NCI-H2029 (cell line): ENCODE measurements at regions not wholly inside any gene's neighbourhood (a gene's known extent, or its start where the extent isn't known, plus 50 kb on each side); places are given as distances from the start of the nearest gene placed in this dataset.

Experiments
- DNase-seq: peaks from one replicate; lab custom pipeline; 2025; lab: John Stamatoyannopoulos, UW

DNA sequence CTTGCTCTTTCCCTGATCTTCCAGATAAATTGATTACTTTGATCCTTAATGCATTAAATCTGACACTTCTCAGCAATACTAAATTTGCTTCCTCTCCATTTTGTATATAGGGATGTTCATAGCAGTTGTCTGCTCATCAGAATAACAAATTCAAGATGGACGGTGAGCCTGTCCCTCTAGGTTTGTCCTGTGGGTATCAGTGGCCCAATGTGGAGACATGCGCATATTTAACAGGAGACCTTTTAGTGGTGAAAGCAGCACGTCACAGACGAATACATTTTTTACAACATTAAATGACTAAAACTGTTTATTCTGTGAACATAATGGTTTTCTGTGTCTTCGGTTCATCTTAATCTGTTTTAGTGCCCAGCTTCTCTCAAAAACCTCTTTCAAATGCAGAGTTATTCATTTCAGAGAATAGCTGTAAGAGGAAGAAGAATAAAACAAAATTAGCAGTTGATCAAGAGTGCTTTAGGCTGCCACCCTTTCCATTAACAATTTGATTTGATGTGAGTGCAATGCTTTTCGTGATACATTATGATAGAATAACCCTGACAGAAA is 1970.4 kb upstream of the WWC1 start:
- no peak for DNase-seq

DNA sequence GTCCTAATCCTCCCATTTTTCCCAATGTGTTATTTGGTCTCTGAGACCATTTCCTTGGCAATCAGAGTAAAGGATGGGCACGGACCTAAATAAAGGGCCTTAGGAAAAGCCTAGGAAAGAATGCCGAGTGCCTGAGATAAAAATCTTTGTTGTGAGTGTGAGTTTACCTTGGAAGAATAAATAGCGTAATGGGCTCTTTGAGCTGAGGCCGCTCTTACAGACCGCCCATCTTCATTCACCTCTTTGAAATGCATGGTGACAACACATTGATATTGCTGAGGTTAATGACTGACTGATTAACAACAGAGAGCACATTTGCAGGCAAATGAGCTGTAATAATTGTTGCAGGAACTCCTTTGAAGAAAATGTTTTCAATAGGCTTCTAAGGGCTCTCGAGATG is 1967.1 kb upstream of the WWC1 start:
- no peak for DNase-seq

DNA sequence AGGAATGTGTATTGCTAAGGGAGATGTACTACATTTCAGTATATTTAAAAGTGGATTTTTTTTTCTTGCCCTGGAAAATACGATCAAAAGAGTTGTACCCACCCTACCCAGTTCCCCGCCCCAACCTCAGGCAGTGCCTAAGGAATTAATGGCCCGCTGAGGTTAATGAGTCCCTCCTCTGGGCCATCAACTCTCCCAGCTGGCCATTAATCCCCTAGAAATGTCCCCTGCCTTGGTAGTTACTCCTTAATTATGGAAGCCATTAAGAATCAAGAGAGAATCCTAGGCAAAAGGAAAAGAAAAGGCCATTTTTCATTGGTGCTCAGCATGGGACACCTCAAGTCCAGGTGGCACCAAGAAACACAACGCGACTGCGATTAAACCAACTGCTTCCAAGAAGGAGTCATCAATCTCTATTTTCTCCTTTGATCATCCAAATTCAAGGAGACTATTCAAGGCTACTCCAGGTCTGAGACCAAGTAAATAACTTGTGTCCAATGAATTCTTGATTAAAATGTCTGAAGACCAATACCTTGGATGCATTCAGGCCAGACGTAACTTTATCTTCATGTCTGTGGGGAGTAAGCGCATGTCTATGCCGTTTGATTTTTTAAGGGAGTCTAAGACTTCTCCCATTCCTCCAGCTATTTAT is 1962.2 kb upstream of the WWC1 start:
- DNase-seq = no peak

DNA sequence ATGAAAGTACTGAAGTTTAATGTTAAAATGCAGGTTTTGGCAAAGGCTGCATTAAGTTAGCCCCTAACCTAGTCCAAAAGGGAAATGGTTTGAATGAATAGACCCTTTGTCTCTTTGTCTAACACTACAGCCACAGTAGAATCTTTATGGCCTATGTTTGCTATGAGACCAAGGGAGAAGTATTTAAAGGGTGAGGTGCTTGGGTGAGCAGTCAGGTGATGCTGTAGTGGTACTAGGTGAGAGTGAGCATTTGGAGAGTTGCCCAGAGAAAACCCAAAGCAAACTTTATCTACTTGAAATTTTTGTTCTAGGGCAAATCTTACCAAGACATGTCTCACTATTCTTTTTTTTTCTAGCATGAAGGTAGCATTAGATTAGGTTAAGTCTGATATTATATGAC is 1961.4 kb upstream of the WWC1 start:
- DNase-seq = no peak

DNA sequence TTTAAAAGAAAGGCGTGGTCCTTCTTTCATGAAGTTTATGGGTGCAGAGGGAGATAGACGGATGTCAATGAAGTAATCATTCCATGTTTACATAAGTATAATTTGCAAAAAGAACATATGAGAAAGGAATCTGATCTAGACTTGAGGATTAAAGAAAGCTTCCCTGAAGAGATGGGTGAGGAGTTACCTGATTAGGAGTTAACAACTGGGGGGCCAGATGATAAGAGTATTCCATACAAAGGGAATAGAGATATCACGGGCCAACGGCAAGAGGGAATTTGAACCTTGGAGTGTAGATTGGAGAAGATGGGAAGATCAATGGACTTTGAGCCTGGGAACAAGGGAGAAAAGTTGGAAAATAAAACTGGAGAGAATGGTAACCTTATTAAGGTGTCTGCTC is 1959.9 kb upstream of the WWC1 start:
- no peak for DNase-seq

DNA sequence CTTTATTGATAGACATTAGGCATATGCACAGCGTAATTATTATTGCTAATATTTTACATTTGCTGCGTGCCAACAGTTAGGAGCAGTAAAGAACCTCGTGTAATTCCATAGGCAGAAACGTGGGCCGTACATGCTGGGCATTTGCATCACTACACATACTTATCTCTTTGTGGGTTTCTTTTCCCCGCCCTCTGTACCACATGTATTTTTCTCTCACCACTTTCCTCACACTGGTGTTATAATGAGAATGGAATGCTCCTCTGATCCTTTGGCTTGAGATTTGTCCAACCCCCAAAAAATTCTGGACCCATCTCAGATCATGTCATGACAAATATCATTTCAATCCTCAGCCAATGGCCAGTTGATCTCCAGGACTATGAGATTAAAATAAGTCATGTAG is 1952.6 kb upstream of the WWC1 start:
- no peak for DNase-seq

DNA sequence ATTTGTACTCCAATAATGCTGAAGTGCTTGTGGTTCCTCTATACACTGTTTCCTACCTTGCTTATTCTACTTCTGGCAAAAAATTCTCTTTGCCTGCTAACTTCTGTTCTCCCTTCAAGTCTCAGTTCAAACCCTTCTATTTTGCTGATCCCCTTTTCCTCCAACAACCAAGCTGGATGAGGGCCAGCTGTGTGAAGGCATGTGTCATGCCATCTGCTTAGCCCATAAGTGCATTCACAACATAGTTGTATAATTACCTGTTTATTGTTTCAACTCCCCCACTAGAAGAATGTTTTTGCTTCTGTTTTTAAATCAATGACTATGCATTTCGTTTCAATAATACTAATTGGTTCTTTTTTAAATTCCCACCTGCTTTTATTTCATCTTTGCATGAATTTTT is 1951.4 kb upstream of the WWC1 start:
- DNase-seq = no peak

DNA sequence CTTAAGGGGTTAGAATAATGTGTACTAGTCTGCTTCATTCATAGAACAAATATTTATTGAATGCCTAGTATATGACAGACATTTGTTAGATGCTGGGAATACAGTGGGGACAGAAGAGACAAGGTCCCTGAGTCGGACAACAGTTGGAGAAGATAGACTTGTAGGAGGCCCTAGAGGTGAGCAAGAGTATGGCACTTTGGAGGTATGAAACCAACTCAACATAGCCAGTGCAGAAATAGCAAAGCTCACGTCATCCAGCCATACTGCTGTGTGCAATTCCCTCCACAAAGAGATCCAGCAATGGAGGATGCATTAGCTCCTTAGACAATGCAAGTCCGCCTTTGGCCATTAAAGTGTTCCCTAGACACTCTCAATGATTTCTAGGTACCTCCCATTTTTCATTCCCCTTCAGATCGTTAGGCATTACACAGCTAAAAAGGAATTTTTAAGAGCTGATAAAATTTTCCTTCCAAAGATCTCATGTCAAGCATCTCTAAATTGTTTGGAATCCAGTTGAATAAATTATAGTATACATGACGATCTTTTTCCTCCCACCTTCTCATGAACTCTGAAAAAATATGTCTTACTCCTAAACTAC is 1949.6 kb upstream of the WWC1 start:
- no peak for DNase-seq

DNA sequence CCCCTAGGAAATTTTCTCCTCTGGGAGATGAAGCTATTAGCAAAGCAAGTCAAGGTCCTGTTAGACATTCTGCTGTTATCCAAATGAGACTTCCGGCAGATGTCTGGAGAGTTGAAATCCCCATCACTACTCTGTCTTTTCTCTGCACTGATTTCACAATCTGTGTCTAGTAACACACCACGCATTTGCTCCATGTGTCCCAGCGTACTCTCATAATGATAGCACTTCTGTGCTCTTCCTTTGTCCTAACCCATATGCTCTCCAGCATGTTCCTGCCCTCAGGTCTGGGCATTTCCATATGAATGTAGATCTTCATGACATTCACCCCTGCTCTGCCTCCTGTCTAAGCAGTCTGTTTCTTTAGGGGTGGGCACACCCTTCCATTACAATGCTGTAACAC is 1949.0 kb upstream of the WWC1 start:
- no peak for DNase-seq

DNA sequence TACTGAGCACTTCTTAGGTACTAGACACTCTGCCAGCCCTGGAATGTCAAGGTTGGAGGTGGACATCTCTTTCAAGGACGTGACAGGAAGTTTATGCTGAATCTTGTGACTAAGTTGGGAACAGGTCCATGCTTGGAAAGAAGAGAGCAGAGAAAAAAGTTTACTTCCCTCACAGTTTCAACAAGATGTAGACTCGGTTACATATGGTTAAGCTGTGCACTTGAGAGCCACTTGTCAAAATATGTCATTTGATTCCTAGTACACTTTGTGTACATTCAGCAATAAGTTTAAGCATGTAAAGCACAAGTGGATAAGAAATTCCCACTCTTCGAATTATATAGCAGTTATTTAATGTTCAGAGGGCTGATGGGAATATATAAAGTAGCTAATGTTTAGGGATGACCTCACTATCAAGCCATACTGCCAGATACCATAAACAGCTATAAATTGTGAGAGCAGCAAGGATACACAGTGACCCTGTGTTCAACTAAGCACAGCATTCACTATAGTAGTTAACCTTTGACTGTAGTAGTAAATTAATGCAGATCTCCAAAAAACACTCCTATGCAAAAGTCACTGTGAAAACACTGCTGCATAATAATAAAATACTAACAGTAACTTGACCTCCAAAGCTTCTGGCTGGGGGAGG is 1944.6 kb upstream of the WWC1 start:
- DNase-seq = no peak

DNA sequence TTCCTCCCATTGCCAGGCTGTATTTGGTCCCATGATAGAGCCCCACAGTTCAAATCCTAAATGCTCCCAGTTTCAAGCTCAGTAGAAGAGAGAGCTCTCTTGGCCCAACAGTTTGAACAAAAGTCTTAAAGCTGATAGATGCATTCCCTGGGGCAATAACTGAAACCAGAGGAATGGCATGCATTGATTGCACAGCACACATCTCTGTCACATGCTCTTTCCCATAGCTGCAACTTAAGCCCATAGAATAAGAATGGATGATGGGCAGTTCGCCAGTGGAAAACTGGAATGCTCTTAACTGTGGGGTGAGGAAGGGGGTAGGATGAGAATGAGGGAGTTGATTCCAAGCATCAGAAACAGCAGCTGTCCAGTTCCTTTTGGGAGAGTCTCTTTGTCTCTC is 1942.4 kb upstream of the WWC1 start:
- DNase-seq = no peak

DNA sequence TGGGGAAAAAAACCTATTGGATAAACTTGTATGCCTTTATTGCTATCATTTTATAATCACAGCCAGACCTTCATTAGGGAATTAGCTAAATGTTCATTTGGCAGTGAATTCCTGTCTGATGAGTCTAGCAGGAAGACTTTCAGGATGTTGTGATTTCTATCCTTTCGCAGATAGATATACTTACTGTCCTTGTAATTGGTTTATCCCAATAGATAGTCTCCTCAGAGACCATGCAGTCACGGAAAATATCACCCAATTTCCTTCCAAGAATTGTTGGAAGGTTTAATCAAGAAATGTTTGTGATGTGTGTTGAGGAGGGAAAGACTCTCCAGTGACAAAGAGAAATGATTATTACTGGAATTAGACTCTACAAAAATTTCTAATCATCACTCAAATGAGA is 1937.9 kb upstream of the WWC1 start:
- no peak for DNase-seq

DNA sequence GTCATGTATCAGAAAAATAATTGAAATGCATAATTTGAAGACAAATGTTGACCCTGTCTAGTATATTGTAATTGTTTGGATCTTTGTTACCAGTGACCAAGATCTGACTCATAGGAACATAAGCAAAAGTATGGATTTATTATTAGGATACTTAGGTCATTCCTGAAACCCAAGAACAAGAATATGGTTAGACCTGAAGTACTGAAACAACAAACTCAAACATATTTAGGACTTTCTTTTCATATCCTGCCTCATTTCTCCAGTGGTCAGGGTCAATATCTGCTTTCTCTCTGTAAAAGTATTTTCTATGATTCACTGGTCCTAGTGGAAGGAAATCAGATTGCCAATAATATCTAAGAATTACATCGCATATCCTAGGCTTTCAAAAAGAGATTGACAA is 1937.1 kb upstream of the WWC1 start:
- no peak for DNase-seq

DNA sequence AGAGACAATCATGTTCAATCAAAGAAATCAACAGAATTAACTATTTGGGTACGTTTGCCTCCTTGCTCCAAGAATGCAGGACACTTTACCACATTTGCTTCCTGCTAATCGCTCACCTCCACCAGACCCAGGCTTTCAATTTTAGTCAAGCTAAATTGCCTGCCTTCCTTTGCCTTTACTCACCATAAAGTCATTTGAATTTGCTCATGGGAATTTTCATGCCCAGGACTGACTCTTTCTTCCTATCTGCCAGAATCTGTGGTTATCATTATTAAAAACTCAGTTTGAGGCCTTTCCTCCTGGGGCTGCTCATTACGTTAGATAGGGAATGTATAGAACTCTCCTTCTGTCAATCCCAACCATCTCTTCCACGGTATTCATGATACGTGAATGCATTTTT is 1935.3 kb upstream of the WWC1 start:
- no peak for DNase-seq

DNA sequence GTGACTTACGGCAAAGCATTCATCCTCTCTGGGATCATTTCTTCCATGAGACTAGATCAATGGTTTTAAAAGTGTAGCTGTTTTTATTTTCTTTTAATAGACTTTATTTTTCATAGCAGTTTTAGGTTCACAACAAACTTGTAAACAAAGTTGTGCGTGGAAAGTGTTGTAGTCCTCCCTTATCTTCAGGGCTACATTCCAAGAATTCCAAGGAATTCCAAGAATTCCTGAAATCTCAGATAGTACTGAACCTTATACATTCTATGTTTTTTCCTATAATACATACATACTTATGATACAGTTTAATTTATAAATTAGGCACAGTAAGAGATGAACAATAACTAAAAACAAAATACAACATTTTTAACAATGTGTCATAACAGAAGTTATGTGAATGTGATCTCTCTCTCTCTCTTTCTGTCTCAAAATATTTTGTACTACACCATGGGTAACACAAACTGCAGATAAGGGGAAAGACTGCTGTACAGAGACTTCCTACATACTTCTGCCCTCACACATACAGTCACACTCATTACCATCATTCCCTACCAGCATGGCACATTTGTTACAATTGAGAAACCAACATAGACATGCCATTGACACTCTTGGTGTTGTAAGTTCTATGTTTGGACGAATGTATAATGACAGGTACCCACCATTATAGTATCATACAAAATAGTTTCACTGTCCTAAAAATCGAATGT is 1933.2 kb upstream of the WWC1 start:
- no peak for DNase-seq

DNA sequence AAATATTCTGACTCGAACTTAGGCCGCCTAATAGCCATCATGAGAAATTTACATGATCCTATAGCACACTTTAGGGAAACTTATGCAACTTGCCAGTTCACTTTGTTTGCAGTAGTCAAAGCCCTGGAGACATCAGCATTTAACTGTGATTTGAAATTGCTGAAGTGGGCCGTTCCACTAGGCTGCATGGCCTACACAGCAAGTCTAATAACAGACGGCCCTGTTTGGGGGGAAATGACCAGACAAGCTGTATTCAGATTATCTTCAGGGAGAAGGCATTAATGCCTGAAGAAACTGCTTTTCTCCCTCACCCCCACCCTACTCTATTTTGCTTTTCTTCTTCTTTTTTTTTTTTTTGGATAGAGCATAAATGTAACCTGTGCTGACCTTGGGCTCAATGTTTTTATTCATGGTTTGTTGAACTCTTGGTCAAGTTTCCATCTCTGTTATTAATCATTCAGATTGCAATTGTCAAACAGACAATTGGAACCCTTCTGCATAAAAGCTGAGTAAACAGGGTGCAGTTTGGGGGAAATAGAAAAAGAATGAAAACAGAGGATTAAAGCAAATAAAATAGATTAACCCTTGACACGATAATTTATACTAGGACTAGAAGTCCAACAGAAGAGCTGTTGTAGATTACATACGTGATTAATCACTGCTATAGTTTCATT is 1928.2 kb upstream of the WWC1 start:
- DNase-seq = no peak

DNA sequence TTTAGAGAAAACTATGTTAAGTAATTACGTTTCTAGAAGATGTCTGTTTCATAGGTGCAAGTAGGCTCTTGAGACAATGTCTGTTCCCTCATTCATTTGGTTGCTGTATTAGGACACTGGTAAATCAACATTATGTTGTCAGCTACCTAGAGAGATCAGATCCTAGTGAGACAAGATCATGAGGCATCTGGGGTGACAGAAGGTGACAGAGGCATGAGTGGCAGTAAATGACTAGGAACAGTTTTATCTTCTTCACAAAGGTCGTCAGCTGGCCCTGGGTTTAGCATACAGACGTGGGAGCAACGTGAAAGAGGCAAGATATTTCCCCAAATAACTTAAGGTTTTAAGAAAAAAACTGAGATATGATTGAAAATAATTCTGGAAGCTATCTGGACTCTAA is 1926.3 kb upstream of the WWC1 start:
- DNase-seq = no peak

DNA sequence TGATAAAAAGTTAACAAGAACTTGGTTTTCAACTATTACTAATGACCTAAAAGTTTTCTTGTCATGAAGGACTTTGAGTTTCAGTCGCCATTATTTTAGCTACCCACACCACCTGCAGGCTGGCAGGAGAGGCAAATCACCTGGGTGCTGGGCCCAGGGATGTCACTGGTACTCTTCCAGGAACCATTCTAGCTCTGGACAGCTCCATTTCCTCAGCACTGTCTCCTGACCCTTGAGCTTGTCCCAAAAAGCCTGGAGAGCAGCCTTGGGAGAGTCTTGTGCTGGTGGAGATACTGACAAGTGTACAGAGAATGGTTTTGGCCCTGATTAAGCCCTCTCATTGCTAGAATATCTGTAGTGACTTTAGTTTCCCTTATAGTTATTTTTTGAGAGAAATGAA is 1924.1 kb upstream of the WWC1 start:
- DNase-seq = no peak

DNA sequence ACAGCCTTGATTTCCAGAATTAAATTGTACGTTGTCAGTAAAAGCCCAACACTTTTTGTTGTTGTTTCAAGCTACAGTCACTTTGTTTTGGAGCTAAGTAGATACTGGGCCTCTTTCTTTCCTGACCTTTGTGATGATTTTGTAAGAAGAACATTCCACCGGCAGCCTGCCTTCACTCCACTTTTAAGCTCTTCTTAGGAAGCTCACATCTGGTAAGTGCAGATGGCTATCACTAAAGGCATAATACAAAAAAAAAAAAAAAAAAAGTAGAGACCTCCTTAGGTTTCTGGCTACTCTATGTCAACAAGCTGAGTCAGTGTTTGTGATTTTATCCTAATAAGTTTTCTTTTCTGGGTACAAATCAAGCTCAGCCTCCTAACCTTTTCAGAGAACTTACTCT is 1922.1 kb upstream of the WWC1 start:
- DNase-seq = no peak

DNA sequence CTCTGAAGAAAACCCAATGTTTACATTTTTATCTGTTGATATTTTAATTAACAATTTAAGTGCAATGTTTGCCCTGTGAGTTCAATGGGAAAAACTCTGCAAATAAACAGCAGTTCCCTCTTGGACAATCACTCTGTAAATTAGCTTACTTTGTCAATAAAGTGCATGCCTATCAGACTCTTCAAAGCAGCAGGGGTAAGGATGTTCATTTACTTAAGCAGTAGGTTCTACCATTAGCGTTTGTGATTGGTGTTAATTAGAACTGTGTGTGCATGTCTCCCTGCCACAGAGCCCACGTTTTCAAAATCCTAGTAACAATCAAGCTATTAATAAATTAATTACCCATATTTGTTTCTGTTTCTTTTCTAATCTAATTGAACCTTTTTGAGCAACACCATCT is 1921.6 kb upstream of the WWC1 start:
- DNase-seq = no peak

DNA sequence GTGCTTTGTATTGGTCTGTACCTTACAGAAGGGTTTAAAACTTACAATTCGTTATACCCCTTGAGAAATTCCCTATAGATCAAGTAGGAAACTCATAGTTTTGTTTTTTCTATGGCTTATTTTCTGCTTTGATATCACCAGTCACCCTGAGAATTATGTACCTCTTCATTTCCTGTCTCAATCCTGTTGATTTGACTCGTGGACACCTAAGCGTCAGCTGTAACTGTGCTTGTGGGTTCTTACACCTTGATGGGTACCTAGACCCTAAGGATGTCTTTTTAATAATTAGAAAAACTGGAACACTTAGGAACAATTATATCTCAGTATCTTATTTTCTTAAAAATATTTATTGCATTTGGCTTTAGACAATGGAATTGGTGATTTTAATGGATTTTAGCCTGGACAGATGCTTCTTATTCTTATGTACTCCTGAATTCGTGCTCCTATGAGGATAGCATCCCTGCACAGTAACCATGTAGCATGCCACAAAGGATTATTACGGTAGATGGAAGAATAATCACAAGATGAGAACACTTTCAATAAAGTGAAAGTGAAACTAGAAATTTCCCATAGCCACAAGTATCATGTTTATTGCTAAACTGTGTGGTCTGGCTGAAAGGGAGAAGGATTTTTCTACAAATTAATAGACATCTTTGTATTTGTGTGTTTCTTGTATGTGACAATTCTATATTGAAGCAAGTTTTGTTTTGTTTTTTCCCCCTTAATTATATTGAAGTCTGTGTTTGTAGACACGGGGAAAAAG is 1920.3 kb upstream of the WWC1 start:
- peak; percentile 1 for DNase-seq

DNA sequence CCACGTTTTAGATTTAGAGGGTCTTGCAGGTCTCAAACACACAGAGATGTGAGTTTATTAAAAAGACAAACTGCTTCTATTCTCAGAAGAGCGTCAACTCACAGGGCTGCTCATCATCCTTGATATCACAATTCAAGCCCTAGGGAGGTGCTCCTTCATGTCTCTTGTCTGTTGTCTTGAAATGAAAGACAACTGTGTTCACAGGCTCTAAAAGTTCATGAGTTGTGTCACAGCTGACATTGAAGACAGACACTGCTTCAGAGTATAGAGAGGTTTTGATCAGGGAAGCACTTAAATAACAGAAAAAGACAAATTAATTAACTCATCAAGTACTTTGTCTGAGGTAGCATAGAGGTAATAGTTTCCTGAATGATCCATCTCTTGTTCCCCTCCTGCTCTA is 1917.6 kb upstream of the WWC1 start:
- no peak for DNase-seq
